Tibial nerve (tissue), 4 donors: ENCODE measurements at regions not wholly inside any gene's neighbourhood (a gene's known extent, or its start where the extent isn't known, plus 50 kb on each side); places are given as distances from the start of the nearest gene placed in this dataset.

Source experiments
- DNase-seq, 2 donors: peaks; one replicate each; pipeline ENCODE4 v3.0.0-alpha.2; 2019; ENCODE audit warnings: low spot score in 2 of 2
- H3K27ac ChIP-seq, 4 donors: fragments of 200-600 bp; sonication (generic) in 3 of 4; one replicate each; pipeline ENCODE4 v1.5.1; 2017 to 2019; ENCODE audit warnings: mild to moderate bottlenecking in 1 of 4
- H3K27me3 ChIP-seq, 2 donors: fragments of 200-600 bp; sonication (generic) in 1 of 2; one replicate each; pipeline versions ENCODE4 v1.5.1 to v1.6.0; 2017 to 2019
- H3K36me3 ChIP-seq, 3 donors: fragments of 200-600 bp; sonication (generic); one replicate each; pipeline ENCODE4 v1.5.1; 2018 to 2019
- H3K4me1 ChIP-seq, 4 donors: fragments of 200-600 bp; sonication (generic) in 3 of 4; one replicate each; pipeline ENCODE4 v1.5.1; 2017 to 2019
- H3K4me3 ChIP-seq, 4 donors: fragments of 200-600 bp; sonication (generic) in 3 of 4; one replicate each; pipeline ENCODE4 v1.5.1; 2017 to 2019; ENCODE audit warnings: mild to moderate bottlenecking in 1 of 4, moderate library complexity in 1 of 4
- H3K9me3 ChIP-seq, 4 donors: fragments of 200-600 bp; sonication (generic) in 3 of 4; one replicate each; pipeline ENCODE4 v1.5.1; 2017 to 2019
- EP300 ChIP-seq, 2 donors: sonication (generic); formaldehyde crosslinking; IDR thresholded peaks; one replicate each; pipeline ENCODE4 v1.6.1; 2017; ENCODE audit warnings: antibody characterized with exemption in 2 of 2, mild to moderate bottlenecking in 1 of 2
- POLR2A ChIP-seq, 2 donors: fragments of 450-650 bp; IDR thresholded peaks; one replicate each; pipeline ENCODE4 v1.6.1; 2017; ENCODE audit warnings: antibody characterized with exemption in 2 of 2, mild to moderate bottlenecking in 2 of 2, moderate library complexity in 2 of 2
- WGBS, 2 donors: methylation state at CpG; one replicate each; pipeline ENCODE4 v1.1.5; 2018; 5-methylcytosine and 5-hydroxymethylcytosine counted together
- TF ChIP-seq, protein P1 (sequence below), 5 experiments: fragments of 200-600 bp in 3 of 5; fragments of 450-650 bp in 2 of 5; sonication (generic) in 3 of 5; IDR thresholded peaks; one replicate each; pipeline ENCODE4 v1.5.1; 2016 to 2019; ENCODE audit warnings: antibody characterized with exemption in 5 of 5, mild to moderate bottlenecking in 3 of 5, moderate library complexity in 2 of 5

DNA sequence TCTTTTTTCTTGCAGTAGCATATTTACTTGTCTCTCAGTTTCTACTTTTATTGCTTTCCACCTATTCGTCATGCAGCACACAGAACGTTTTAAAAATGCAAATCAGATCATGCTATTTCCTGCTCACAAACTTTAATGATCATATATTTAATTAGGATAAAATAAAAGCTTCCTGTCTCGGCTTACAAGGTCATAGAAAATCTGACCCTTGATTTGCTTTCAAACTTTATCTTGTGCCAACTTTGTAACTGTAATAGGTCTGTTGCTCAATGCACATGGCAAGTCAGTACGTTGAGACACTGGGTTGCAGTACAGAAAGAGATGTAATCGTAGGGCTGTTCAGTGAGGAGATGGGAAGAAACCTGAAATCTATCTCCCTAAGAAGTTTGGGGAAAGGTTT, 95.6 kb upstream of the CSNK1A1L start:
- Histone ChIP-seq H3K9me3 (no peaks in the 10 kb centered on the region), H3K4me3 (no peak overlapping the region), H3K27me3 (no peaks in the 10 kb centered on the region), H3K4me1 (no peaks in the 10 kb centered on the region), H3K27ac (no peak overlapping the region), H3K36me3 (no peaks in the 10 kb centered on the region)
- DNase-seq: no peak
- WGBS, 2 donors: 69% methylated on average over 5 of the region's 5 CpGs
- no peak for TF ChIP-seq POLR2A (IDR thresholded peaks at IDR 0.05)
- TF ChIP-seq, protein P1, sequence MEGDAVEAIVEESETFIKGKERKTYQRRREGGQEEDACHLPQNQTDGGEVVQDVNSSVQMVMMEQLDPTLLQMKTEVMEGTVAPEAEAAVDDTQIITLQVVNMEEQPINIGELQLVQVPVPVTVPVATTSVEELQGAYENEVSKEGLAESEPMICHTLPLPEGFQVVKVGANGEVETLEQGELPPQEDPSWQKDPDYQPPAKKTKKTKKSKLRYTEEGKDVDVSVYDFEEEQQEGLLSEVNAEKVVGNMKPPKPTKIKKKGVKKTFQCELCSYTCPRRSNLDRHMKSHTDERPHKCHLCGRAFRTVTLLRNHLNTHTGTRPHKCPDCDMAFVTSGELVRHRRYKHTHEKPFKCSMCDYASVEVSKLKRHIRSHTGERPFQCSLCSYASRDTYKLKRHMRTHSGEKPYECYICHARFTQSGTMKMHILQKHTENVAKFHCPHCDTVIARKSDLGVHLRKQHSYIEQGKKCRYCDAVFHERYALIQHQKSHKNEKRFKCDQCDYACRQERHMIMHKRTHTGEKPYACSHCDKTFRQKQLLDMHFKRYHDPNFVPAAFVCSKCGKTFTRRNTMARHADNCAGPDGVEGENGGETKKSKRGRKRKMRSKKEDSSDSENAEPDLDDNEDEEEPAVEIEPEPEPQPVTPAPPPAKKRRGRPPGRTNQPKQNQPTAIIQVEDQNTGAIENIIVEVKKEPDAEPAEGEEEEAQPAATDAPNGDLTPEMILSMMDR (IDR thresholded peaks at IDR 0.05): no peak
- TF ChIP-seq EP300 (IDR thresholded peaks at IDR 0.05): no peak

DNA sequence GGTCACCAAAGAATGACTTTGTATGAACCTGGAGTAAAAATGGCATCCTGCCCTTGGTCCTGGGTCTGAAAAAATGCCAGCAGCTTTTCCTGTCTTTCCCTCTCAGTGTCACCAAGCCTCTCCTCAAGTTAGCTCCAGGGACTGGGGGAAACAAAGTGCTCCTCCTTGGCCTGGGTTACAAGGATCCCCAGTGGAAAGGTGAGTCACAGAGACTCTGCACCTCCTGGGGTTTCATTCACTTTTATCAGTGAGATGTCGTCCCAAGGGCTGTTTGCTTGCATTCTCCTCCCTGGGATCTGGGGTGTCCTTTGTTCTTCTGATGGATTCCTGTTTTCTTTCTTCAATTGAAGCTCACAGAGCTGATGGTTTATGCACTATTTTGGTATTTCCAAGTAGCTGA, 93.2 kb upstream of the CSNK1A1L start:
- H3K27ac ChIP-seq: no peak overlapping the region
- H3K4me3 ChIP-seq: no peak overlapping the region
- no peaks in the 10 kb centered on the region for H3K36me3 ChIP-seq
- 33 to 47% methylated on average over 1 of the region's 1 CpG for WGBS, 2 donors
- DNase-seq: no peak
- TF ChIP-seq EP300 (IDR thresholded peaks at IDR 0.05) (no peak), POLR2A (IDR thresholded peaks at IDR 0.05) (no peak)
- TF ChIP-seq, protein P1 (IDR thresholded peaks at IDR 0.05): no peak
- no peaks in the 10 kb centered on the region for H3K9me3 ChIP-seq
- no peaks in the 10 kb centered on the region for H3K4me1 ChIP-seq
- H3K27me3 ChIP-seq: no peaks in the 10 kb centered on the region

DNA sequence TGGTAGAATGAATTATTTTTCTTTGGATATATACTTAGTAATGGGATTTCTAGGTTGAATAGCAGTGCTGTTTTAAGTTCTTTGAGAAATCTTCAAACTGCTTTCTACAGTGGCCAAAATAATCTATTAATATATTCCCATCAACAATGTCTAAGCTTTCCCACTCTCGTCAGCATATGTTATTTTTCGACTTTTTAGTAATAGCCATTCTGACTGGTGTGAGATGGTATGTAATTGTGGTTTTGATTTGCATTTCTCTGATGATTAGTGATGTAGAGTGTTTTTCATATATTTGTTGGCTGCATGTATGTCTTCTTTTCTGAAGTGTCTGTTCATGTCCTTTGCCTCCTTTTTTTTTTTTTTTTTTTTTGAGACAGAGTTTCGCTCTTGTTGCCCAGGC, 90.2 kb upstream of the CSNK1A1L start:
- no peak for DNase-seq
- no peaks in the 10 kb centered on the region for H3K36me3 ChIP-seq
- TF ChIP-seq EP300 (IDR thresholded peaks at IDR 0.05) (no peak), POLR2A (IDR thresholded peaks at IDR 0.05) (no peak)
- TF ChIP-seq, protein P1 (IDR thresholded peaks at IDR 0.05): no peak
- H3K4me1 ChIP-seq: no peaks in the 10 kb centered on the region
- no peaks in the 10 kb centered on the region for H3K27me3 ChIP-seq
- H3K27ac ChIP-seq: no peak overlapping the region
- WGBS, 2 donors: 89 to 91% methylated on average over 3 of the region's 3 CpGs
- no peak overlapping the region for H3K4me3 ChIP-seq
- H3K9me3 ChIP-seq: no peaks in the 10 kb centered on the region

DNA sequence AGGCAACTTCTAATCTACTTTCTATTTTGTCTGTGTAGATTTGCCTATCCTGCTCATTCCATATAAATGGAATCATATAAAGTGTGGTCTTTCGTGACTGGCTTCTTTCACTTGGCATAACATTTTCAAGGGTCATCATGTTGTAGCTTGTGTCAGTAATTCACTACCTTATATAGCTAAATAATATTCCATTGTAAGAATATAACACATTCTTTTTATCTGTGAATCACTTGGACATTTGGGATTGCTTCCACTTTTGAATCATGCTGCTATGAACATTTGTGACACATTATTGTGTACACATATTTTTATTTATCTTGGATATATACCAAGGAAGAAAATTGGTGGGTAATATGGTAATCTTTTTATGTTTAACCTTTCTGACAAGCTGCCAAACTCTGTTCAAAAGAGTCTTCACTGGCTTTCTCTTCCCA, 89.0 kb upstream of the CSNK1A1L start:
- TF ChIP-seq EP300 (IDR thresholded peaks at IDR 0.05): no peak
- no peak for TF ChIP-seq POLR2A (IDR thresholded peaks at IDR 0.05)
- TF ChIP-seq, protein P1 (IDR thresholded peaks at IDR 0.05): no peak
- Histone ChIP-seq H3K4me3 (no peak overlapping the region), H3K27me3 (no peaks in the 10 kb centered on the region), H3K9me3 (no peaks in the 10 kb centered on the region), H3K4me1 (no peaks in the 10 kb centered on the region), H3K36me3 (no peaks in the 10 kb centered on the region), H3K27ac (no peak overlapping the region)
- DNase-seq: no peak
- 22 to 38% methylated on average over 1 of the region's 1 CpG for WGBS, 2 donors

DNA sequence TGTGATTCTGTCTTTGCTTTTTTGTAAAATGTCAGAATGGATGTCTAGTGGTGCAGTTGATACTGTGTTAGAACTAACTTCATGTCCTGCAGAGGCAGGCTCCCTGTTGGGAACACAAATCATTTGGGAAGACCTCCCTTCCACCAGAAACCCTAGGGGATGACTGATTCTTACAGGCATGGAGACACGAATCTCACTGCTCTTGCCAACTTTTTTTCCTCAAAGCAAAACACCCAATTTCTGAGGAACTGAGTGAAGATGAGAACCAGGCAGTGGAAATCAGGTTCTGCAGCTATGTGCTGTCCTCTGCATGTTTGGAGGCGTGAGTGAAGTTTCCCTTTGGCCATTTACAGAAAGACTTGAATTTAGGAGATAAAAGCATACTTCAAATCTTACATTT, 87.5 kb upstream of the CSNK1A1L start:
- WGBS, 2 donors: 36 to 57% methylated on average over 2 of the region's 2 CpGs
- DNase-seq: no peak

More for the DNA sequence above, 87.5 kb upstream of the CSNK1A1L start:
- Histone ChIP-seq H3K27me3 (no peaks in the 10 kb centered on the region), H3K4me3 (no peak overlapping the region), H3K27ac (no peak overlapping the region), H3K9me3 (peaks cover 0 to 2% (median 0%) of the 10 kb centered on the region in 4 donors), H3K36me3 (no peaks in the 10 kb centered on the region), H3K4me1 (no peaks in the 10 kb centered on the region)
- TF ChIP-seq, protein P1 (IDR thresholded peaks at IDR 0.05): no peak
- TF ChIP-seq EP300 (IDR thresholded peaks at IDR 0.05) (no peak), POLR2A (IDR thresholded peaks at IDR 0.05) (no peak)
